Hepatocyte (in vitro differentiated cells): ENCODE measurements at regions not wholly inside any gene's neighbourhood (a gene's known extent, or its start where the extent isn't known, plus 50 kb on each side); places are given as distances from the start of the nearest gene placed in this dataset.

ENCODE experiments used
- DNase-seq: peaks from one replicate; pipeline ENCODE4 v3.0.0-alpha.2; 2016; ENCODE audit warnings: low spot score
- H2AFZ ChIP-seq: fragments of 200-600 bp; sonication (generic); 2 replicates; pipeline ENCODE4 v1.6.0; 2016; ENCODE audit warnings: antibody characterized with exemption, mild to moderate bottlenecking
- H3K27ac ChIP-seq: fragments of 200-600 bp; sonication (generic); 2 replicates; pipeline ENCODE4 v1.5.1; 2016; ENCODE audit warnings: mild to moderate bottlenecking
- H3K27me3 ChIP-seq: fragments of 200-600 bp; sonication (generic); 2 replicates; pipeline ENCODE4 v1.6.1; 2016
- H3K36me3 ChIP-seq: fragments of 200-600 bp; sonication (generic); replicated peaks from 2 replicates; pipeline ENCODE4 v1.5.1; 2016; ENCODE audit warnings: low read depth; ENCODE audit not compliant: insufficient read depth
- H3K4me1 ChIP-seq: fragments of 200-600 bp; sonication (generic); 2 replicates; pipeline ENCODE4 v1.5.1; 2016; ENCODE audit warnings: mild to moderate bottlenecking, moderate library complexity; ENCODE audit not compliant: insufficient read depth
- H3K4me2 ChIP-seq: fragments of 200-600 bp; sonication (generic); 2 replicates; pipeline ENCODE4 v1.6.0; 2016
- H3K4me3 ChIP-seq: fragments of 200-600 bp; sonication (generic); 2 replicates; pipeline ENCODE4 v1.5.1; 2016; ENCODE audit warnings: mild to moderate bottlenecking
- H3K79me2 ChIP-seq: fragments of 200-600 bp; sonication (generic); 2 replicates; pipeline ENCODE4 v1.6.0; 2017; ENCODE audit warnings: mild to moderate bottlenecking
- H3K9me2 ChIP-seq: fragments of 200-600 bp; sonication (generic); replicated peaks from 2 replicates; pipeline ENCODE4 v1.6.0; 2017; ENCODE audit warnings: mild to moderate bottlenecking; ENCODE audit not compliant: insufficient read depth
- H3K9me3 ChIP-seq: fragments of 200-600 bp; sonication (generic); 2 replicates; pipeline ENCODE4 v1.5.1; 2016; ENCODE audit warnings: low read depth, mild to moderate bottlenecking
- H4K20me1 ChIP-seq: fragments of 200-600 bp; sonication (generic); 2 replicates; pipeline ENCODE4 v1.6.0; 2016; ENCODE audit warnings: mild to moderate bottlenecking; ENCODE audit not compliant: insufficient read depth, poor library complexity, severe bottlenecking
- CTCF ChIP-seq: fragments of 200-600 bp; sonication (generic); IDR thresholded peaks from 2 replicates; pipeline ENCODE4 v1.5.1; 2016; ENCODE audit warnings: antibody characterized with exemption, mild to moderate bottlenecking; ENCODE audit not compliant: poor library complexity
- EZH2 ChIP-seq: fragments of 200-600 bp; sonication (generic); IDR thresholded peaks from 2 replicates; pipeline ENCODE4 v1.6.1; 2016; ENCODE audit warnings: antibody characterized with exemption, mild to moderate bottlenecking, borderline replicate concordance
- EZH2phosphoT487 ChIP-seq: fragments of 200-600 bp; sonication (generic); IDR thresholded peaks from one replicate; pipeline ENCODE4 v1.6.1; 2018; ENCODE audit warnings: antibody characterized with exemption, mild to moderate bottlenecking, low read depth, moderate library complexity; ENCODE audit not compliant: unreplicated experiment, severe bottlenecking
- WGBS: methylation state at CpG from one replicate; pipeline ENCODE4 v1.1.6; 2016; ENCODE audit warnings: low lambda C conversion rate; ENCODE audit errors: missing lambda C conversion rate; 5-methylcytosine and 5-hydroxymethylcytosine counted together

DNA sequence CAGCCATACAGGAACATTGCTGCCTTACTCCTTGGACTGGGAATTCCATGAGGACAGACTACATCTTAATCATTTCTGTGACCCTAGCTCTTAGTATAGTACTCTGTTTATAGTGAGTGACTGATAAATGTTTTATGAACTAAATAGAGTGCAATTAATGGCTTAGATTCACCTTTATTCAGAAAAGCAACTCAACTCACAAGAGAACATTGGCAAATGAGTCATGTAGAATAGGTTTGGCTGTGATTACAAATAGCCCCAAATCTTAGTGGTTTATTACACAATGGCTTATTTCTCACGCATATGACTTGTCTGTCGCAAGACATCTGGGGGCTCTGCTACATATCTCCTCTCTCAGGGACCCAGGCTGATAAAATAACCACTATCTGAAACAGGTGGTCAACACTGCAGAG, 121.6 kb upstream of the KL start:
- 76% methylated on average over 2 of the region's 2 CpGs for WGBS
- TF ChIP-seq EZH2phosphoT487 (no peak), CTCF (no peak), EZH2 (no peak)
- Histone ChIP-seq H3K79me2 (no peaks in the 10 kb centered on the region), H3K4me1 (no peaks in the 10 kb centered on the region), H2AFZ (no peak overlapping the region), H3K36me3 (no peaks in the 10 kb centered on the region), H4K20me1 (no peaks in the 10 kb centered on the region), H3K9me2 (no peaks in the 10 kb centered on the region), H3K4me2 (no peak overlapping the region), H3K9me3 (no peaks in the 10 kb centered on the region), H3K27ac (no peak overlapping the region), H3K4me3 (no peak overlapping the region), H3K27me3 (no peaks in the 10 kb centered on the region)
- no peak for DNase-seq

DNA sequence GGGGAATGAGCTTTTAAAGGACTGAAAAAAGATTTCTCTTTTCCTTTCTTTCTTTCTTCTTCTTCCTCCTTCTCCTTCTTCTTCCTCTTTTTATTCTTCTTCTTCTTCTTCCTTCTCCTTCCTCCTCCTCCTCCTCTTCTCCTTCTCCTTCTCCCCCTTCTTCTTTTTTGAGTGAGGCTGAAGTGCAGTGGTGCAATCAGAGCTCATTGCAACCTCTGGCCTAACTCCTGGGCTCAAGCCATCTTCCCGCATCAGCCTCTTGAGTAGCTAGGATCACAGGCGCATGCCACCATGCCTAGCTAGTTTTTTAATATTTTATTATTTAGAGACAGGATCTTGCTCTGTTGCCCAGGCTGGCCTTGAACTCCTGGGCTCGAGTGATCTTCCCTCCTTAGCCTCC, 120.9 kb upstream of the KL start:
- H3K36me3 ChIP-seq: no peaks in the 10 kb centered on the region
- no peak overlapping the region for H3K4me2 ChIP-seq
- H3K79me2 ChIP-seq: no peaks in the 10 kb centered on the region
- no peak overlapping the region for H2AFZ ChIP-seq
- H3K9me3 ChIP-seq: no peaks in the 10 kb centered on the region
- no peaks in the 10 kb centered on the region for H4K20me1 ChIP-seq
- no peaks in the 10 kb centered on the region for H3K9me2 ChIP-seq
- H3K27ac ChIP-seq: no peak overlapping the region
- WGBS: 90% methylated on average over 3 of the region's 3 CpGs
- H3K27me3 ChIP-seq: no peaks in the 10 kb centered on the region
- H3K4me1 ChIP-seq: no peaks in the 10 kb centered on the region
- DNase-seq: no peak
- TF ChIP-seq EZH2phosphoT487 (no peak), CTCF (no peak), EZH2 (no peak)
- no peak overlapping the region for H3K4me3 ChIP-seq

DNA sequence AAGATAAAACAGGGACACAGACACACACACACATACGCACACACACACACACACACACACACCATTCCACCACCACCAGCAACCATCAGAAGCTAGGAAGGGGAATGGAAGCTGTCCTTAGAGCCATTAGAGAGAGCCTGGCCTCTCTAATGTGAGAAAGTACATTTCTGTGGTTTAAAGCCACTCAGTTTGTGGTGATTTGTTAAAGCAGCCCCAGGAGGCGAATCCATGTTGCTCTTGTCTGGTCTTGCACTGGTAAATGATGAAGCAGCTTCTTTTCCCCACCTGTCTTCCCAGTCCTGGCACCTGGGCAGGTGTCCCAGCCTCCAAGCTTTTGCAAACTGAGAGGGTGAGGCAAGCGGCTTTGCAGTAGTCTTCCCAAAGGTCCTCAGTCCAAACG, 118.9 kb upstream of the KL start:
- Histone ChIP-seq H3K4me1 (no peaks in the 10 kb centered on the region), H3K4me2 (no peak overlapping the region), H3K36me3 (no peaks in the 10 kb centered on the region), H3K9me3 (no peaks in the 10 kb centered on the region), H4K20me1 (no peaks in the 10 kb centered on the region), H2AFZ (no peak overlapping the region), H3K4me3 (no peak overlapping the region), H3K79me2 (no peaks in the 10 kb centered on the region), H3K9me2 (no peaks in the 10 kb centered on the region), H3K27me3 (no peaks in the 10 kb centered on the region), H3K27ac (no peak overlapping the region)
- no peak for DNase-seq
- WGBS: 86% methylated on average over 4 of the region's 4 CpGs
- no peak for TF ChIP-seq EZH2phosphoT487
- no peak for TF ChIP-seq CTCF
- TF ChIP-seq EZH2: no peak
